ENCODE measurements at regions not wholly inside any gene's neighbourhood (a gene's known extent, or its start where the extent isn't known, plus 50 kb on each side); places are given as distances from the start of the nearest gene placed in this dataset.
"Not testable (repeated sequence)": the region's sequence is repeated elsewhere in the genome, so short reads cannot be mapped to it uniquely, and the experiment has no call there.

DNA sequence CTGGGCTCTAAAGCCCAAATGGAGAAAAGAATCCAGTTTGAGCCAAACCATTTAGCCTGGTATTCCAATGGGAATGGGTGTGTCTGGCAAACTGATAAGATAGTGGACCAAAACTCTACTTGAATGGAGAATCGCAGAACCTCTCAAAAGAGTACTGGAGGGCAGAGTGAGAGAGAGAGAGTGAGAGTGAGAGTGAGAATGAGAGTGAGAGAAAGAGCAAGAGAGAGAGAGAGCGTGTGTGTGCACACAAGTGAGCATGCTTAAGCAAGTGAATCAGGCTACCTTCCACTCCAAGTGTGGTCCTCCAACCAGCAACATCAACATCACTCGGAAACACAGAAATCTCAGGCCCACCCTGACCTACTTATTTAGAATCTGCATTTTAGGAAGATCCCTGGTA lies 58.8 kb downstream of the UQCRFS1 start:
- Mint-ChIP-seq H3K36me3 (ENCODE audit: low read depth) (no peaks in the 10 kb centered on the region), H3K9me3 (peaks cover 16% of the 10 kb centered on the region), H3K27ac (no peak overlapping the region), H3K4me1 (ENCODE audit: low read depth) (no peaks in the 10 kb centered on the region), H3K27me3 (ENCODE audit: low read depth) (no peaks in the 10 kb centered on the region), H3K4me3 (no peak overlapping the region)

GRCh38 chr19:29145756-29146155 lies 67.2 kb downstream of the UQCRFS1 start:
- H3K27ac Mint-ChIP-seq = no peak overlapping the region
- H3K27me3 Mint-ChIP-seq (ENCODE audit: low read depth) = no peaks in the 10 kb centered on the region
- no peak overlapping the region for H3K4me3 Mint-ChIP-seq
- peaks cover 5% of the 10 kb centered on the region for H3K9me3 Mint-ChIP-seq
- no peaks in the 10 kb centered on the region for H3K36me3 Mint-ChIP-seq (ENCODE audit: low read depth)
- no peaks in the 10 kb centered on the region for H3K4me1 Mint-ChIP-seq (ENCODE audit: low read depth)

- H3K4me1 Mint-ChIP-seq (ENCODE audit: low read depth) = no peaks in the 10 kb centered on the region
- H3K4me3 Mint-ChIP-seq = no peak overlapping the region
- H3K36me3 Mint-ChIP-seq (ENCODE audit: low read depth) = no peaks in the 10 kb centered on the region
- H3K27ac Mint-ChIP-seq = no peak overlapping the region
- H3K27me3 Mint-ChIP-seq (ENCODE audit: low read depth) = no peaks in the 10 kb centered on the region
- peaks cover 28% of the 10 kb centered on the region for H3K9me3 Mint-ChIP-seq
Measured at GRCh38 chr19:29143183-29143582, 69.8 kb downstream of the UQCRFS1 start.

DNA sequence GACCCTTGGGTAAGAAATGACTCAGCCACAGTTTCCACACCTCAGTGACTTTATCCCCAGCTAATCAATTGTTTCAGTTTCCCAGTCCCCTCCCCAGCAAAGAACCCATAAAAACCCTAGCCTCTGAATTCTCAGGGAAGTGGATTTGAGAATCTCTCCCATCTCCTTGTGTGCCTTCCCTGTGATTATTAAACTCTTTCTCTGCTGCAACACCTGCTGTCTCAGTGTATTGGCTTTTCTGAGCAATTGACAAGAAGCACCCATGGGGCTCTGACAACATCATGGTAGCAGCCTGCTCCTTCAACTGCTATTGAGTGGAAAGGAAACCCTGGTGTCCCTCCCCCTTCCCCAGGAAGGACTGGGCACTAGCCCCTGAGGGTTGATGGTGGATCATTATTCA lies 73.7 kb downstream of the UQCRFS1 start:
- peaks cover 33% of the 10 kb centered on the region for H3K9me3 Mint-ChIP-seq
- H3K27ac Mint-ChIP-seq = no peak overlapping the region
- H3K4me3 Mint-ChIP-seq = no peak overlapping the region
- H3K36me3 Mint-ChIP-seq (ENCODE audit: low read depth) = no peaks in the 10 kb centered on the region
- no peaks in the 10 kb centered on the region for H3K4me1 Mint-ChIP-seq (ENCODE audit: low read depth)
- no peaks in the 10 kb centered on the region for H3K27me3 Mint-ChIP-seq (ENCODE audit: low read depth)

DNA sequence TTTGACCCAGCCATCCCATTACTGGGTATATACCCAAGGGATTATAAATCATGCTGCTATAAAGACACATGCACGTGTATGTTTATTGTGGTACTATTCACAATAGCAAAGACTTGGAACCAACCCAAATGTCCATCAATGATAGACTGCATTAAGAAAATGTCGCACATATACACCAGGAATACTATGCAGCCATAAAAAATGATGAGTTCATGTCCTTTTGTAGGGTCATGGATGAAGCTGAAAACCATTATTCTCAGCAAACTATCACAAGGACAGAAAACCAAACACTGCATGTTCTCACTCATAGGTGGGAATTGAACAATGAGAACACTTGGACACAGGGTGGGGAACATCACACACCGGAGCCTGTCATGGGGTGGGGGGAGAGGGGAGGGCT lies 74.7 kb downstream of the UQCRFS1 start:
- not testable (repeated sequence) for H3K4me3 Mint-ChIP-seq; H3K4me1 Mint-ChIP-seq (ENCODE audit: low read depth); H3K36me3 Mint-ChIP-seq (ENCODE audit: low read depth); H3K27ac Mint-ChIP-seq; H3K27me3 Mint-ChIP-seq (ENCODE audit: low read depth)
- peaks cover 37% of the 10 kb centered on the region for H3K9me3 Mint-ChIP-seq

- Mint-ChIP-seq H3K27me3 (ENCODE audit: low read depth) (no peaks in the 10 kb centered on the region), H3K9me3 (peaks cover 4% of the 10 kb centered on the region), H3K4me3 (no peak overlapping the region), H3K27ac (no peak overlapping the region), H3K4me1 (ENCODE audit: low read depth) (no peaks in the 10 kb centered on the region), H3K36me3 (ENCODE audit: low read depth) (no peaks in the 10 kb centered on the region)
Measured at GRCh38 chr19:29131456-29131855, 81.5 kb downstream of the UQCRFS1 start.

- Mint-ChIP-seq H3K9me3 (peaks cover 8% of the 10 kb centered on the region), H3K4me1 (ENCODE audit: low read depth) (no peaks in the 10 kb centered on the region), H3K36me3 (ENCODE audit: low read depth) (no peaks in the 10 kb centered on the region), H3K27me3 (ENCODE audit: low read depth) (no peaks in the 10 kb centered on the region), H3K27ac (no peak overlapping the region), H3K4me3 (no peak overlapping the region)
Measured at GRCh38 chr19:29129148-29129547, 83.8 kb downstream of the UQCRFS1 start.

- Mint-ChIP-seq H3K36me3 (ENCODE audit: low read depth) (no peaks in the 10 kb centered on the region), H3K27me3 (ENCODE audit: low read depth) (no peaks in the 10 kb centered on the region), H3K27ac (no peak overlapping the region), H3K4me3 (no peak overlapping the region), H3K4me1 (ENCODE audit: low read depth) (no peaks in the 10 kb centered on the region), H3K9me3 (peaks cover 4% of the 10 kb centered on the region)
Measured at GRCh38 chr19:29128203-29128602, 84.7 kb downstream of the UQCRFS1 start.

DNA sequence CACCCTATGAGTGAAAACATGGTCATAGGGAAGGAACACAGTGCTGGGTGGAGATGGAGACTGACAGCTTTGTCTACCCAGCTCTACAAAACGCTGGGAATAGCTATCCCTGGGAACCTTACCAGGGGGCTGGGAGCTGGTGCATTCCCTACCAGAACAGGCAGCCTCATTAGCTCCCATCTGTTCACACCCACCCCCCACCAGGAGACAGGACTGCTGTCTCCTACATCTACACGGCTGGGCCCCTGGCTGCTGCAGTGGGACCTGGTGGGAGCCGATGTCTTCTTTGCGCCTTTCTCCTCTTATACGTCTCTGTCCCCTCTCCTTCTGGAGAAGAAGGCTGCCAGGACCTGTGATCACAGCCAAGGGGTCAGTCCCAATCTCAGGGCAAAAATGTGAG lies 90.8 kb downstream of the UQCRFS1 start:
- H3K4me1 Mint-ChIP-seq (ENCODE audit: low read depth) = no peaks in the 10 kb centered on the region
- no peak overlapping the region for H3K27ac Mint-ChIP-seq
- no peaks in the 10 kb centered on the region for H3K27me3 Mint-ChIP-seq (ENCODE audit: low read depth)
- peaks cover 7% of the 10 kb centered on the region for H3K9me3 Mint-ChIP-seq
- no peak overlapping the region for H3K4me3 Mint-ChIP-seq
- no peaks in the 10 kb centered on the region for H3K36me3 Mint-ChIP-seq (ENCODE audit: low read depth)

DNA sequence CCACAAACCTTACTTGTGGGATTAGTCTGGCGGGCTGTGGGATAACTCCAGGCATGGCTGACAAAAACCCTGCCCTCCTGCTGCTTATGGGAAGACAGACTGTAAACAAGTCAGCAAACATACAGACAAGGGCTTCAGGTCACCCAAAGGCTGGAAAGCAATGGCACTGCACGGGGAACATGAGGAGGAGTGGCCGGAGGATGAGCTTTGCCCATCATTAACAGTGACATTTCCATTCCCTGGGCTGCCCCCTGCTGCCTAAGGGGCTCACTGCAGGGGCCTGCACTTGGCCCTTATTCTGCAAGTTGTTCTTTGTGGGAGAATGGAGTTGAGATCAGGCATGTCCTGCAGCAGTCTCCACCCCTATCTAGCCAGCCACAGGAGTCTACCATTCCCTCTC lies 91.3 kb downstream of the UQCRFS1 start:
- no peak overlapping the region for H3K27ac Mint-ChIP-seq
- H3K9me3 Mint-ChIP-seq = peaks cover 7% of the 10 kb centered on the region
- H3K27me3 Mint-ChIP-seq (ENCODE audit: low read depth) = no peaks in the 10 kb centered on the region
- H3K36me3 Mint-ChIP-seq (ENCODE audit: low read depth) = no peaks in the 10 kb centered on the region
- no peaks in the 10 kb centered on the region for H3K4me1 Mint-ChIP-seq (ENCODE audit: low read depth)
- no peak overlapping the region for H3K4me3 Mint-ChIP-seq

GRCh38 chr19:29120466-29120865 lies 92.5 kb downstream of the UQCRFS1 start:
- Mint-ChIP-seq H3K4me1 (ENCODE audit: low read depth) (no peaks in the 10 kb centered on the region), H3K4me3 (no peak overlapping the region), H3K36me3 (ENCODE audit: low read depth) (no peaks in the 10 kb centered on the region), H3K27me3 (ENCODE audit: low read depth) (no peaks in the 10 kb centered on the region), H3K27ac (no peak overlapping the region), H3K9me3 (peaks cover 3% of the 10 kb centered on the region)

DNA sequence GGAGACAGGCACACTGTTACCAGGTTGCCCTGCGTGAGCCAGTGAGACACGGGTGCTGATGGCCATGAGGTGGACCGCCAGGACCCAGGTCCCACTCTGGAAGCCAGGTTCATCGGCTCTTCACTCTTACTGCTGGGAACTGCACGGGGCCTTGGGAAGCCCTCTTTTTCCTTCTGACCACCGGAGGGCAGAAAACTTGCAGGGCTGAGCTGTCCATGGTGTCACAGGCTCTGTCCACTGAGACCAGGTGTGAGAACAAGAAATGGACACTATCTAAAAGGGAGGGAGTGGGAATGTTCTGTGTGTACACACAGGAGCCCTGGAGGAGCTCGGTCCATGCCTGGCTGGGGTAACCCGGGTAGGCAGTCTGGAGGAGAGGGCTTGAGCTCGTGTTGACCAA lies 93.4 kb downstream of the UQCRFS1 start:
- no peak overlapping the region for H3K4me3 Mint-ChIP-seq
- no peaks in the 10 kb centered on the region for H3K4me1 Mint-ChIP-seq (ENCODE audit: low read depth)
- H3K27me3 Mint-ChIP-seq (ENCODE audit: low read depth) = no peaks in the 10 kb centered on the region
- H3K36me3 Mint-ChIP-seq (ENCODE audit: low read depth) = no peaks in the 10 kb centered on the region
- H3K27ac Mint-ChIP-seq = no peak overlapping the region
- peaks cover 3% of the 10 kb centered on the region for H3K9me3 Mint-ChIP-seq

DNA sequence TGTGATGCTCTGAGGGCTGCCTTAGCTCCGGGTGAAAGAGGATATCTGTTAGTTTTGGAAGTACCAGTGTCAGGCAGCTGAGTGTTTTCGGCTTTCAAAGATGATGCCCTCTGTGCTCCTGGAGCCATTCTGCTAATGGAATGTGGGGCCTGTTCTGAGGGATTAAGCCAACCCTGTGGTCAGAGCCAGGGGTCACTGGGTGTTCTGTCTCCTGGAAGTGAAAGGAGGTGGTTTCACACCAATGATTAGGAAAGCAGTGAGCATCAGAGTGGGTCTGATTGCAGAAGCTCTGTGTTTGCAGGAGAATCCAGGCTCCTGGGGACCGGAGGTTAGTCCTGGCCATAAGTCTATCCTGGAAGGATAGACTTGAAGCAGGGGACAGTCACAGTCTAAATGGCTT lies 94.6 kb downstream of the UQCRFS1 start:
- H3K36me3 Mint-ChIP-seq (ENCODE audit: low read depth) = no peaks in the 10 kb centered on the region
- H3K4me3 Mint-ChIP-seq = no peak overlapping the region

DNA sequence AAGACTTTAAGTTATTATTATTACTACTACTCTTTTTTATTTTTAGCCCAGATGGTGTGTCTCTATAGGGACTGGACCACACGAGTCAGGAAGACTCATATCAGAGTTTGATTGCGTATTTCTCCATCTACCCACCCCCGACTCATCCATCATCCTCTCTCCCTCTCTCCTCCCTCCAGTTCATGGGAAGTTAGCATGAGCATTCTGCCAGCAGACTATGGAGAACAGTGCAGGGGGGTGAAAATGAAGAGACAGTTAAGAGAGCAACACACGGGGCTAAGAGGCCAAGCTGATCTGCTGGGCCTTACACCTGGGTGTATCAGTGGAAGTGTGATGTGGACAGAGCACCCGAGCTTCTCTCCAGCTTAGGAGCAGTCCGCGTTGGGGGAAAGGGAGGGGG lies 95.0 kb downstream of the UQCRFS1 start:
- Mint-ChIP-seq H3K9me3 (peaks cover 1% of the 10 kb centered on the region), H3K4me1 (ENCODE audit: low read depth) (no peaks in the 10 kb centered on the region), H3K36me3 (ENCODE audit: low read depth) (no peaks in the 10 kb centered on the region), H3K27me3 (ENCODE audit: low read depth) (no peaks in the 10 kb centered on the region), H3K27ac (no peak overlapping the region), H3K4me3 (no peak overlapping the region)

More for the DNA sequence above, 94.6 kb downstream of the UQCRFS1 start:
- H3K27me3 Mint-ChIP-seq (ENCODE audit: low read depth) = no peaks in the 10 kb centered on the region
- H3K27ac Mint-ChIP-seq = no peak overlapping the region
- H3K4me1 Mint-ChIP-seq (ENCODE audit: low read depth) = no peaks in the 10 kb centered on the region
- peaks cover 3% of the 10 kb centered on the region for H3K9me3 Mint-ChIP-seq

DNA sequence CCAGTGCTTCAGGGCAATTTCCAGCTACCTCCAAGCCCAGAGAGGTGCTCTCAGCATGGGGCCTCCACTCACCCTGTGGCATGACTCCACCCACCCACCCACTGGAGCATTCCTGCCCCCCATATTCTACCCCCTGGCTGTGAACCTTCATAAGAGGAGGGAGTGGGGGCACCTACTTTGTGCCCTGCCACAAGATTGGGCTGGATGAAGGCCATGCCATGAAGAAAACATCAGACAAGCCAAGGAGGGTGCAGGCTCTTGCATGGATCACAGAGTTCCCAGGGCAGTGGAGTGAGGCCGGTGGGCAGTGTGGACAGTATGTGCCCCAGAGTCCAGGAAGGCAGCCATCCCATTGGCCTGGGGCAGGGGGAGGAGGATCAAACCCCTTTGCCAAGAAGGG lies 97.8 kb downstream of the UQCRFS1 start:
- Mint-ChIP-seq H3K27me3 (ENCODE audit: low read depth) (no peaks in the 10 kb centered on the region), H3K4me3 (no peak overlapping the region), H3K4me1 (ENCODE audit: low read depth) (no peaks in the 10 kb centered on the region), H3K9me3 (no peaks in the 10 kb centered on the region), H3K27ac (no peak overlapping the region), H3K36me3 (ENCODE audit: low read depth) (no peaks in the 10 kb centered on the region)

- no peaks in the 10 kb centered on the region for H3K27me3 Mint-ChIP-seq (ENCODE audit: low read depth)
- H3K4me1 Mint-ChIP-seq (ENCODE audit: low read depth) = no peaks in the 10 kb centered on the region
- H3K9me3 Mint-ChIP-seq = no peaks in the 10 kb centered on the region
- no peak overlapping the region for H3K27ac Mint-ChIP-seq
- no peak overlapping the region for H3K4me3 Mint-ChIP-seq
- H3K36me3 Mint-ChIP-seq (ENCODE audit: low read depth) = no peaks in the 10 kb centered on the region
Measured at GRCh38 chr19:29113838-29114237, 99.1 kb downstream of the UQCRFS1 start.
